ENCODE measurements at regions not wholly inside any gene's neighbourhood (a gene's known extent, or its start where the extent isn't known, plus 50 kb on each side); places are given as distances from the start of the nearest gene placed in this dataset.

GRCh38 chr15:25092661-25093060 is 137.9 kb downstream of the SNRPN start:
- TF ChIP-seq ZNF565 (CRISPR knock-in tag; conservative IDR thresholded peaks at IDR 0.05; ENCODE audit: low read depth), result no peak
- TF ChIP-seq, protein P1, sequence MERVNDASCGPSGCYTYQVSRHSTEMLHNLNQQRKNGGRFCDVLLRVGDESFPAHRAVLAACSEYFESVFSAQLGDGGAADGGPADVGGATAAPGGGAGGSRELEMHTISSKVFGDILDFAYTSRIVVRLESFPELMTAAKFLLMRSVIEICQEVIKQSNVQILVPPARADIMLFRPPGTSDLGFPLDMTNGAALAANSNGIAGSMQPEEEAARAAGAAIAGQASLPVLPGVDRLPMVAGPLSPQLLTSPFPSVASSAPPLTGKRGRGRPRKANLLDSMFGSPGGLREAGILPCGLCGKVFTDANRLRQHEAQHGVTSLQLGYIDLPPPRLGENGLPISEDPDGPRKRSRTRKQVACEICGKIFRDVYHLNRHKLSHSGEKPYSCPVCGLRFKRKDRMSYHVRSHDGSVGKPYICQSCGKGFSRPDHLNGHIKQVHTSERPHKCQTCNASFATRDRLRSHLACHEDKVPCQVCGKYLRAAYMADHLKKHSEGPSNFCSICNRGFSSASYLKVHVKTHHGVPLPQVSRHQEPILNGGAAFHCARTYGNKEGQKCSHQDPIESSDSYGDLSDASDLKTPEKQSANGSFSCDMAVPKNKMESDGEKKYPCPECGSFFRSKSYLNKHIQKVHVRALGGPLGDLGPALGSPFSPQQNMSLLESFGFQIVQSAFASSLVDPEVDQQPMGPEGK (CRISPR knock-in tag; IDR thresholded peaks at IDR 0.05; ENCODE audit: borderline replicate concordance), result no peak
- TF ChIP-seq ESRRG (CRISPR knock-in tag; IDR thresholded peaks at IDR 0.05), result no peak
- TF ChIP-seq ARNTL (CRISPR knock-in tag; IDR thresholded peaks at IDR 0.05; ENCODE audit: borderline replicate concordance, low read depth), result no peak
- TF ChIP-seq, protein P2, sequence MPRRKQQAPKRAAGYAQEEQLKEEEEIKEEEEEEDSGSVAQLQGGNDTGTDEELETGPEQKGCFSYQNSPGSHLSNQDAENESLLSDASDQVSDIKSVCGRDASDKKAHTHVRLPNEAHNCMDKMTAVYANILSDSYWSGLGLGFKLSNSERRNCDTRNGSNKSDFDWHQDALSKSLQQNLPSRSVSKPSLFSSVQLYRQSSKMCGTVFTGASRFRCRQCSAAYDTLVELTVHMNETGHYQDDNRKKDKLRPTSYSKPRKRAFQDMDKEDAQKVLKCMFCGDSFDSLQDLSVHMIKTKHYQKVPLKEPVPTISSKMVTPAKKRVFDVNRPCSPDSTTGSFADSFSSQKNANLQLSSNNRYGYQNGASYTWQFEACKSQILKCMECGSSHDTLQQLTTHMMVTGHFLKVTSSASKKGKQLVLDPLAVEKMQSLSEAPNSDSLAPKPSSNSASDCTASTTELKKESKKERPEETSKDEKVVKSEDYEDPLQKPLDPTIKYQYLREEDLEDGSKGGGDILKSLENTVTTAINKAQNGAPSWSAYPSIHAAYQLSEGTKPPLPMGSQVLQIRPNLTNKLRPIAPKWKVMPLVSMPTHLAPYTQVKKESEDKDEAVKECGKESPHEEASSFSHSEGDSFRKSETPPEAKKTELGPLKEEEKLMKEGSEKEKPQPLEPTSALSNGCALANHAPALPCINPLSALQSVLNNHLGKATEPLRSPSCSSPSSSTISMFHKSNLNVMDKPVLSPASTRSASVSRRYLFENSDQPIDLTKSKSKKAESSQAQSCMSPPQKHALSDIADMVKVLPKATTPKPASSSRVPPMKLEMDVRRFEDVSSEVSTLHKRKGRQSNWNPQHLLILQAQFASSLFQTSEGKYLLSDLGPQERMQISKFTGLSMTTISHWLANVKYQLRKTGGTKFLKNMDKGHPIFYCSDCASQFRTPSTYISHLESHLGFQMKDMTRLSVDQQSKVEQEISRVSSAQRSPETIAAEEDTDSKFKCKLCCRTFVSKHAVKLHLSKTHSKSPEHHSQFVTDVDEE (CRISPR knock-in tag; IDR thresholded peaks at IDR 0.05), result no peak
- no peak for TF ChIP-seq OSR1 (CRISPR knock-in tag; IDR thresholded peaks at IDR 0.05)
